Thyroid gland (tissue), 4 donors: ENCODE measurements at regions not wholly inside any gene's neighbourhood (a gene's known extent, or its start where the extent isn't known, plus 50 kb on each side); places are given as distances from the start of the nearest gene placed in this dataset.

Source experiments
- CTCF ChIP-seq, 6 experiments: fragments of 200-600 bp in 3 of 6; fragments of 450-650 bp in 3 of 6; sonication (generic) in 3 of 6; IDR thresholded peaks; one replicate each; pipeline ENCODE4 v1.5.1; 2016 to 2019; ENCODE audit warnings: antibody characterized with exemption in 6 of 6, mild to moderate bottlenecking in 2 of 6, inconsistent platforms in 1 of 6, moderate library complexity in 1 of 6
- POLR2A ChIP-seq, 2 donors: fragments of 450-650 bp; IDR thresholded peaks; one replicate each; pipeline ENCODE4 v1.6.1; 2017; ENCODE audit warnings: antibody characterized with exemption in 2 of 2, mild to moderate bottlenecking in 2 of 2, moderate library complexity in 1 of 2

DNA sequence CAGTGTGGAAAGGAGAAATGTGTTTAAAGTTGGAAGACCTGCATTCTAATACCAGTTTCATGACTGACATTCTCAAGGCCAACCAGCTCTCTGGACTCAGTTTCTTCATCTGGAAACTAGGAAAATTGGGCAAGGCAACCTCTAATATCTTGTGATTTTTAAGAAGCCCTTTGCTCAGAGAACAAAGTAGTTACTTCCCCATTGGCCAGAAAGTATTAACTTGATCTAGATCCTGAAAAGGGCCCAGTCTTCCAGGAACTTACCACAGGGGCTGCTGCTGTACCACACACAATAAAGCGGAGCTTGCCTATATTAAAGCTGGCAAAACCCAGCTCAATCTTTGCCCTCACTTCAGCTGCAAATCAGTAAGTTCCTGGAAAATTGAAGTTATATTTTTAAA is 155.6 kb upstream of the ADO start:
- TF ChIP-seq POLR2A (IDR thresholded peaks at IDR 0.05) (no peak), CTCF (IDR thresholded peaks at IDR 0.05) (no peak)
